ENCODE measurements at regions not wholly inside any gene's neighbourhood (a gene's known extent, or its start where the extent isn't known, plus 50 kb on each side); places are given as distances from the start of the nearest gene placed in this dataset.

- TF ChIP-seq TAF1 (conservative IDR thresholded peaks at IDR 0.05) (no peak), HNF4A (conservative IDR thresholded peaks at IDR 0.05) (no peak), FOXA1 (IDR thresholded peaks at IDR 0.05) (no peak), CTCF (IDR thresholded peaks at IDR 0.05; ENCODE audit: low read depth, low read length, missing input control) (no peak), MAX (IDR thresholded peaks at IDR 0.05) (no peak), HNF4G (IDR thresholded peaks at IDR 0.05) (no peak), RAD21 (IDR thresholded peaks at IDR 0.05) (no peak), SP1 (IDR thresholded peaks at IDR 0.05) (no peak)
Observed at GRCh38 chr5:106374956-106375355, 1295.8 kb downstream of the EFNA5 start.

All from liver (tissue), 3 donors.